Astrocyte of the cerebellum (primary cell): ENCODE measurements at regions not wholly inside any gene's neighbourhood (a gene's known extent, or its start where the extent isn't known, plus 50 kb on each side); places are given as distances from the start of the nearest gene placed in this dataset.

Source experiments
- DNase-seq: peaks from one replicate; pipeline ENCODE4 v3.0.0-alpha.2; 2011; ENCODE audit warnings: low read depth
- H3K4me3 ChIP-seq: 2 replicates; pipeline ENCODE4 v1.5.1; 2011; ENCODE audit warnings: mild to moderate bottlenecking, low read depth, low read length, moderate library complexity
- in situ Hi-C: cut with HindIII; loops from 2 replicates; pipeline ENCODE4 v1.10.0; 2017; ENCODE audit warnings: low sequenced_read_pairs
- TF ChIP-seq, protein P1 (sequence below): IDR thresholded peaks from 2 replicates; pipeline ENCODE4 v1.5.1; 2012; ENCODE audit warnings: low read length, low read depth, moderate library complexity, mild to moderate bottlenecking; ENCODE audit errors: missing control alignments

DNA sequence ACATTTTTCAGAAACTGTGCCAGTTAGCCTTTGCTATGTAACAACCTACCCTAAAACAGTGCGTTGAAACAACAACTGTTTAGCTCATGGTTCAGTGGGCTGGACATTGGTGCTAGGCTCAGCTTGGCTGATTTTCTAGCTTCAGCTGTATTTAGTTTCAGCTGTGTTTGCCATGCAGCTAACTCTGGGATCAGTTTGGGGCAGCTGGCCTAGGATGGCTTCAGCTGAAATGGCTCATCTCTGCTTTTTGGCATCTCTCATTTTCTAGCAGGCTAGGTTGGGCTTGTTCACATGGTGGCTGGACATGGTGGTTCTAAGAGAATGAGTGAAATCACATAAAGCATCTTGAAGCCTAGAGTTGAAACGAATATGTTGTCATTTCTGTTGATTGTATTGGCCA is 464.2 kb downstream of the QKI start:
- no peak for DNase-seq
- no peak overlapping the region for H3K4me3 ChIP-seq
- in situ Hi-C loops, result no loop called here
- TF ChIP-seq, protein P1, sequence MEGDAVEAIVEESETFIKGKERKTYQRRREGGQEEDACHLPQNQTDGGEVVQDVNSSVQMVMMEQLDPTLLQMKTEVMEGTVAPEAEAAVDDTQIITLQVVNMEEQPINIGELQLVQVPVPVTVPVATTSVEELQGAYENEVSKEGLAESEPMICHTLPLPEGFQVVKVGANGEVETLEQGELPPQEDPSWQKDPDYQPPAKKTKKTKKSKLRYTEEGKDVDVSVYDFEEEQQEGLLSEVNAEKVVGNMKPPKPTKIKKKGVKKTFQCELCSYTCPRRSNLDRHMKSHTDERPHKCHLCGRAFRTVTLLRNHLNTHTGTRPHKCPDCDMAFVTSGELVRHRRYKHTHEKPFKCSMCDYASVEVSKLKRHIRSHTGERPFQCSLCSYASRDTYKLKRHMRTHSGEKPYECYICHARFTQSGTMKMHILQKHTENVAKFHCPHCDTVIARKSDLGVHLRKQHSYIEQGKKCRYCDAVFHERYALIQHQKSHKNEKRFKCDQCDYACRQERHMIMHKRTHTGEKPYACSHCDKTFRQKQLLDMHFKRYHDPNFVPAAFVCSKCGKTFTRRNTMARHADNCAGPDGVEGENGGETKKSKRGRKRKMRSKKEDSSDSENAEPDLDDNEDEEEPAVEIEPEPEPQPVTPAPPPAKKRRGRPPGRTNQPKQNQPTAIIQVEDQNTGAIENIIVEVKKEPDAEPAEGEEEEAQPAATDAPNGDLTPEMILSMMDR, result no peak

DNA sequence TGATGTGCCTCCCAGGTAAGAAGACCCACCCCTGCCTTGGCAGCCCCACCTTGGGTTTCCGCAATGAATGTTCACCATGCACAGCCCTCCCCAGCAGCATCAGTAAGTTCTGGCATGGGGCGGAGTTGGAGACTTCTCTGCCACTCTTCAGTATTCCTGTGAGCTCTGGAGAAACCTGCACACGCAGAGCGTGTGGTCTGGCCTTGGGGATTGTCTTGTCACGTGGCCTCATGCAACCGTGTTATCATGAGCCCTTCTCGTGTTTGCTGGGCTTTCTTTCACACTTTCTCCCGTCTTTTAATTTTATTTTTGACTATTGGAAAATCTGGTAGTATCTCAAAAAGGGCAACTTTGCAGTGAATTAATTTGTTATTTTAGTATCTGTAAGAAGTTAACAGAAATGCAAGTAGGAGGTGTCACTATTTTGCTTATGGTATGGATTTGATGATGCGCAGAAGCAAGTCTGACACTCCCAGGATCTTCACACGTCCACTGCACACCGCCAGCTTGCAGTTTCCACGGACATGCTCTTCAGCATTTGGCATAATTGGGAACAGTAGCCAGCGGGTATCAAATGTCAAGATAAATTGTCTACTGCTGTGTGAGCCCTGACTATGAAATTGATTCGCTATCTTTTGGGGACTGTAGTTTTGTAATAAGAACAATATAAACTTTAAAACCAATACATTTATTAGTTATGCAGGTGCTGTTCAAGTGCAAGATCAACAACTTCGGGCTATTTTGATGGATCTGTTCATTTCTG is 463.5 kb downstream of the QKI start:
- no peak overlapping the region for H3K4me3 ChIP-seq
- in situ Hi-C loops, result no loop called here
- no peak for DNase-seq
- TF ChIP-seq, protein P1, result no peak

- in situ Hi-C loops, result no loop called here
- no peak for DNase-seq
- TF ChIP-seq, protein P1, result no peak
- no peak overlapping the region for H3K4me3 ChIP-seq
Measured at GRCh38 chr6:163876391-163876790, 461.9 kb downstream of the QKI start.

DNA sequence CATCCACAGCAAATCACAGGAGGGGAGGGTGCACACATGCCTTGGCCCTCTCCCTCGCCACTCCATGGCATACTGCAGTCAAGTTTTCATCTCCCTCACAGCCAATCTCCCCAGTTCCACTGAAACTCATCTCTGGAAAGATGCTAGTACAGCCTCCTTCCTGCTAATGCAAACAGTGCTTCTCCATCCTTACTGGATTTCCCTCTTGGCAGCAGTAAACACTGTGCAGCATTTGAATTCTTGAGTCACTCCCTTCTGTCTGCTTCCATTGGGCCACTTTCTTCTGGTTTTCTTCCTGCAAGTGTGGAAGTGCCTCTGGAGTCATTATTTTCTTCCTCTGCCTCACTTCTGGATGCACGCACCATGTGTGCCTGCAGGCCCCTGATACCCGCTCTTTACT is 460.3 kb downstream of the QKI start:
- no peak overlapping the region for H3K4me3 ChIP-seq
- in situ Hi-C loops, result no loop called here
- TF ChIP-seq, protein P1, result no peak
- DNase-seq, result no peak

DNA sequence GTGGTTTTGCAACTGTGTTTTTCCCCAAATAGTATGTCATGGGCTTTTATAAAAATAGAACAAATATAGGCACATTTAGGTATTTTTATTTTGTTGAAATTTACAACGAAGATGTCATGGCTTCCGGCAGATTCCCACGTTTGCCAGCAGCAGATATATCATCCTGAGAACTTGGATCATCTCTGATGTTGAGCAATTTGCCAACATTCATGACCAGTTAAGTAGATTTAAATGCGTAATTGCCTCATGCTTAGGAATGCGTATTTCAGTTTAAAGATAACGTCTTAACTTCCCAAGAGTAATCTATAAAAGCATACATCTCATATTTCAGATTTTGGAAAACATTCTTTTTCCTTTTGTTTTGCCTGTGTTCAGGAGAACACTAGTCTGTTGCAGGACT is 457.8 kb downstream of the QKI start:
- in situ Hi-C loops, result no loop called here
- peak; percentile 80 for DNase-seq
- H3K4me3 ChIP-seq, result no peak overlapping the region
- TF ChIP-seq, protein P1, result no peak

DNA sequence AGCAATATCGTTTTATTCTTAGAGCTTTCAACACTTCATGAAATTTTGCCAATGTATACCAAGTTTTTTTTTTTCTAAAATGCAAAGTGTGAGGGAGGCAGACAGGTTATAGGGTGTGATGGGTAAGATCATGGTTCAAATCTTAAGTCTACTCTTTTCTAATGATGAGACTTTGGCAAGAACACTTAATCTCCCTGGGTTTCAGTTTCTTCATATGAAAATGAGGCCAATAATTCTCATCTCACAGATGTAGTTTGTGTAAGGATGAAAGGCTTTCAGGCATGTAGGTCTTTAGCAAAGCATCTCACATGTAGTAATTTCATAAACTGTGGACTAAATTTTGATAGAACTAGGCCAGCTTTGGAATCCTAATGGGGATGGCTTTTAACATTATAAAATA is 457.1 kb downstream of the QKI start:
- TF ChIP-seq, protein P1, result no peak
- DNase-seq, result no peak
- in situ Hi-C loops, result no loop called here
- no peak overlapping the region for H3K4me3 ChIP-seq
